D341Med (cell line): ENCODE measurements at regions not wholly inside any gene's neighbourhood (a gene's known extent, or its start where the extent isn't known, plus 50 kb on each side); places are given as distances from the start of the nearest gene placed in this dataset.
"Not testable (repeated sequence)": the region's sequence is repeated elsewhere in the genome, so short reads cannot be mapped to it uniquely, and the experiment has no call there.

Experiments
- DNase-seq: peaks from one replicate; pipeline ENCODE4 v3.0.0; 2012; ENCODE audit warnings: low spot score

DNA sequence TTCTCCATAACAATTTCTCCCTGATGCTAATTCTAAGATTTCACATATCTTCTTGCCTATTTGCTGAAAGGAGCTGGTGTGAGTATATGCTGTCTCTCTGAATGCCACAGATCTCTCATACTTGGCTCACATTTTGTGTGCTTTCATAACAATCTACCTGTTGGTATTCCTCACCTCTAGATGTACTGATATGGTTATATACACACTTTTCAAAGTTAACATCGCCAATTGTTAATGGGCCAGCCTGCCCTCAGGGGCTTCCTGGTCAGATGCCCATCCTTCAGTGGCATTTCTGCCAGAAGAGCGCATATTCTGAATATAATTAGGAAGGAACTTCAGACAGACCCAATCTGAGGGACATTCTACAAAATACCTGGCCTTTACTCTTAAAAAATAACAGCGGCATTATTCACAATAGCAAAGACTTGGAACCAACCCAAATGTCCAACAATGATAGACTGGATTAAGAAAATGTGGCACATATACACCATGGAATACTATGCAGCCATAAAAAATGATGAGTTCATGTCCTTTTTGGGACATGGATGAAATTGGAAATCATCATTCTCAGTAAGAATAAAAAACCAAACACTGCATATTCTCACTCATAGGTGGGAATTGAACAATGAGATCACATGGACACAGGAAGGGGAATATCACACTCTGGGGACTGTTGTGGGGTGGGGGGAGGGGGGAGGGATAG lies 123.9 kb upstream of the FAT1 start:
- not testable (repeated sequence) for DNase-seq

DNA sequence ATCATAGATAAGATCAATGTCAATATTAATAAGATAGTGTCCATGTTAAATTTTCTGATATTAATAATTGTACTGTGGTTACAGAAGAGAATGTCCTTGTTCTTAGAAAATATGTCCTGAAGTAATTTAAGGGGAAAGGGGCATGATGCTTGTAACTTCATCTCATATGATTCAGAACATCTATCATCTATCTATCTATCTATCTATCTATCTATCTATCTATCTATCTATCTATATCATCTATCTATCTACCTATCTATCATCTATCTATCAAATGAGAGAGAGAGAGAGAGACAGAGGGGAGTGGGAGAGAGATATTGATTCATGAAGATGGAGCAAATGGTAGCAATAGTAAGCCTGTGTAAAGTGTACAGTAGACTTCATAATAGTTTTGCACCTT lies 124.8 kb upstream of the FAT1 start:
- no peak for DNase-seq

DNA sequence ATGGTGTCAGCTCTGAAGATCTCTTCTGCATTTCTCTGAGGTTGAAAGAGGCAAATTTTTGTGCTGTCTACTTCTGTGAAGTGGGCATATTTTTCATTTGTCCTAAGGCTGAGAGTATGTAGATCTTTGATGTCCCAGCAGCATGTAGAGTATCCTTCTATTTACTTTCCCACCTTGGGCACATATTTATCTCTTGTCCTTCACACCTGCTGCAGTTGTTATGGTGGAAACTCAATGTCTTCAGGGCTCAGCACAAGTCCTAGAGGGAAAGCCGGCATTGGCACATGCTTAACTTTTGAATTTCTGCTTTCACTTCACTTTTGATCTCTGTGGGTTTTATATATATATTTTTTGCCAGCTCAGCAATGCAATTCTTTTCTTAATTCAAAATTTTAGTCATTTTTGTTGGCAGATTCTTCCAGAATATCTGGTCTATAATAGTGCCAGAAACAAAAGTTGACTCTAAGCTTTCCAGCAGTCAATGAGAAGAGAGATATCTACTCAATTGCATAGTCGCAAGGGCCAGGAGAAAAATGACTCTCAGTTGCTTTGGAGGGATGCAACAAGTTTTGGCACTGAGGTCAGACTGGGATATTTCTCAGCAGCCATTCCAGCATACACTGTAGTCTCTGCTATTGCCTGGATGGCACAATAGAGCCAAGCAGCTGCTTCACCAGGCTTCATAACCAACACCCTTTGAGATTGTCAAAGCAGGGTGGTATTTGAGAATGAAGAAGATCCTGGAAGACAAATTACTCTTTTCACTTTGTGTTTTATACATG lies 127.8 kb upstream of the FAT1 start:
- DNase-seq = no peak

GRCh38 chr4:186852073-186852420 lies 128.4 kb upstream of the FAT1 start:
- no peak for DNase-seq

- no peak for DNase-seq
These were observed 129.3 kb upstream of the FAT1 start for GRCh38 chr4:186852964-186853391.

GRCh38 chr4:186854256-186854655 lies 130.6 kb upstream of the FAT1 start:
- DNase-seq = no peak

DNA sequence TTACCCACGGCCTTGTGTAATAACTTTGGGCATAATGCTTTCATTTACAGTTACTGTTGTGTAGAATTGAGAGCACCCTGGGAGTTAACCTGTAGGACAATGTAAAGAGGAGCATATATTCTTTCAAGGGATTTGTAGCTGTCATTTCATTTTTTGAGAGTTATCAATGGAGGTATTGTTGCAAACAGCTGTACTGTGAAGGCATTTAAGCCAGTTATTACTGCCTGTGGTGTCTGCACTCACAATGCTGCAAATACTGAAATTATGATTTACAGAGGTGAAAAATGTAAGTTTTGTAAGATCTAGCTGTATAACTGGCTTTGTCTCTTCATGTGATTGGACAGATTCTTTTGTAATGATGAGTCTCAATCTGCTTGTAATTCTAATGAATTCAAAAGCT lies 131.5 kb upstream of the FAT1 start:
- DNase-seq = no peak

DNA sequence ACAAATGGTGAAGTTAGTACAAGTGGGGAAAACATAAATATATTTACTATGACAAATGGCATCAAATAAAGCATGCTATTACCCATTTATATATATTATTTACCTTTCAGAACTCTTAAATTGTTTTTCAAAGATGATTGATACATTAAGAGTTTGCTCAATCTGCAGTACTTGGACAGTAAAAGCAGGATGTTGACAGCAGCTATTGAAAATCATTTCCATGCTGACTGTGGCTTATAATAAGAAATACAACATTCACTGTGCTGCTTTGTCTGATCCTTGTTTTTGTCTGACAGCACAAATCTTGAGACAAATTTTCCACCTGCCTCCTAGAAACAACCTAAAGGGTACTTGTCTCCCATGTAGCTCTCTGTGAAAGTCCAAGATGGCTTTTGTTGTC lies 134.1 kb upstream of the FAT1 start:
- no peak for DNase-seq

DNA sequence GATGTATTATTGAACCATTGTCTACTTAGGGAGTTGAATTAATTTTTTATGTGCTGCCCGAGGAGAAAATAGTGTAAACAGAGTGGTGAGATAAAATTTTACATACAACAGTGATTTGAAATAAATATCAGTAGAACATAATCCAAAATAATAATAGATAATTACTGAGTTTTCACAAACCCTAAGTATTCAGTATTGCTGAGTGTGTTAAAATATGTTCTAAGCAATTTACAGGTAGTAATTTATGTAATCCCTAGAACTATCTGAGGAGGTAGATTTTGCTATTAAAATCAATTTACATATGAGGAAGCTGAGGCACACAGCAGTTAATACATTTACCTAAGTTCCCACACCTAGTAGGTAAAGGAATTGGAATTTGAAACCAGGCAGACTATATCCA lies 134.7 kb upstream of the FAT1 start:
- DNase-seq = no peak

- DNase-seq = no peak
These were observed 135.8 kb upstream of the FAT1 start for GRCh38 chr4:186859420-186859819.

DNA sequence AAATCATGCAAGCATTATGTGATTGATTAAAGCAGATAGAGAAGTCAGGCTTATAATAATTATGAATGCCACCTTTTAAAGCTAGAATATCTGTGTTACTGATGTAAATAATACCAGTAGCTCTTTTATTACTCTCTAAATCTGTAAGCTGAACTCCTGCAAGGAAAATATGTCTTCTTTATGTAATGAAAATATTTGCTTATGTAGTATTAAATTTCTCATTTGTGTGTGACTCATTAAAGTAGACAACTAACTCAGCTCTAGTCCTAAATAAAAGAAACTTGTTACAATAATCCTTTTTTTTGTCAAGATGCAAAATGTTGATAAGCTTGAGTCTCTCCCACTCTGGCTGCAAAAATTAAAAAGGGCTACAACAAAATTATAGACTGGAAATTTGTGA lies 137.7 kb upstream of the FAT1 start:
- no peak for DNase-seq

DNA sequence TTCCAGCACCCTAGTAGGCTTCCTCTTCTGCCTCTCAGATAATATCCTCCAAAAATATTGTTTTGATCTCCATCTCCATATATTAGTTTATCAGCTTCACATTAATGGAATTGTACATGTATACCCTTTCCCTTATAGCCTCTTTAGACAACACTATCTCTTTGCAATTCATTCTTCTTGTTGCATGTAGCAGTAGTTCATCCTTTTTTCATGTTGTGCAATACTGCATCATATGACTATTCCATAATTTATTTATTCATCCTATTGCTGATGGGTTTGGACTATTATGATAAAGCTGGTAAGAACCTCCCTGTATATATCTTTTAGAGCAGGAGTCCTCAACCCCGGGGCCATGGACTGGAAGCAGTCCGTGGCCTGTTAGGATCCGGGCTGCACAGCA lies 148.2 kb upstream of the FAT1 start:
- no peak for DNase-seq

DNA sequence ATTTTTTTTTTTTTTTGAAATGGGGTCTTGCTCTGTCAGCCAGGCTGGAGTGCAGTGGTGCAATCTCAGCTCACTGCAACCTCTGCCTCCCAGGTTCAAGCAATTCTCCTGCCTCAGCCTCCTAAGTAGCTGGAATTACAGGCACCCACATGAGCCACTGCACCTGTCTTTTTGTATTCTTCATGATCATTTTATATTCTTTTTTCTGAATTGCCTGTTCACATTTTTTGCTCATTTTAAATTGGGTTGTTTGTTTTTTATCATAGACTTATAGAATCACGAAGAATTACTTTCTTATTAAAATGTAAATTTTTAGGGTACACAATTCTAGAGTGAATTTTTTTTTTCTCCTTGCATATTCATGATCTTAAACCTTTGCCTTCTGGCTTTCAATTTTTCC lies 149.4 kb upstream of the FAT1 start:
- not testable (repeated sequence) for DNase-seq

- DNase-seq = no peak
These were observed 151.8 kb upstream of the FAT1 start for GRCh38 chr4:186875476-186875875.

DNA sequence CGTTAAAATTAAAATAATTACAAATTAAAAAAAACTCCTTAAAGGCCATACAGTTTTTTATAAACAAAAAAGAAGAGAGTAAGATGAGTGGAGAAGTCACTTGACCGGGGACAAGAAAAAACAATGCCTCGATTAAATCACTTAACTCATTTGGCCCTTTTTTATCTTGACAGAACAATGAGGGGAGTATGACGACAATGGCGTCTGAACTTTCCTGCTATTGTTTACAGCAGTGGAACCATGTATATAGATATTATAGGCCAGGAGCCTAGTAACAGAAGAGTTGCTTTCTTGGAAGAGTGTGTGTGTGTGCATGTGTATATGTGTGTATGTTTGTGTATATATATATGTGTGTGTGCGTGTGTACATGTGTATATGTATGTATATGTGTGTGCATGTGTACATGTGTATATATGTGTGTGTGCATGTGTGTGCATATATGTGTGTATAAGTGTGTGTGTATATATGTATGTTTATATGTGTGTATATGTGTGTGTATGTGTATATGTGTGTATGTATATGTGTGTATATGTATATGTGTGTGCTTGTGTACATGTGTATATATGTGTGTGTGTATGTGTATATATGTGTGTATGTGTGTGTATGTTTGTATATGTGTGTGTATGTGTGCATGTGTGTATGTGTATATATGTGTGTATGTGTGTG lies 153.4 kb upstream of the FAT1 start:
- no peak for DNase-seq

DNA sequence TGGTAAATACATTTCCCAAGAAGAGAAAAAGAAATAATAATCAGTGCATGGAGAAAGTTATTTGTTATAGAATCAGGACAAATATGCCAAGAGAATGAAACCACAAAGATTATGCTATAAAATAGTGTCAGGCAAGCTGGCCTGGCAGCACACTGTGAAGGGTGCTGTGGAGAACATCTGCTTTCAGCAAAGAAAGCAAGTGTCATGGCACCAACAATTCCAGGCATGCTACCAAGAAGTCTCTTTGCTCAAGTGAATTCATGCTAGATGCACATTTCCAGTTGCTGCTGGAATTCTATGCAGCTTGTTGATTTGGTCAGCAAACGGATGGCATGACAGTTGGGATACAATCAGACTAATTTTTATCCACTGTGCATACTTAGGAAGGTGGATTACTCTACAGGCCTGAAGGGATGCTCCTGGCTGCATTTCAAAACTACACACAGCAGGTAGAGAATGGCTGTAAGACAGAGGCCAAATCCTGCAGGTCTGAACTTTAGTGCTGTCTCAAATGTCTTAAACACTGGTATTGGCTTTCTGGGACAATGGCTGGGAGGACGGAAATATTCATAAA lies 154.6 kb upstream of the FAT1 start:
- no peak for DNase-seq

- no peak for DNase-seq
These were observed 158.0 kb upstream of the FAT1 start for GRCh38 chr4:186881521-186882220.

DNA sequence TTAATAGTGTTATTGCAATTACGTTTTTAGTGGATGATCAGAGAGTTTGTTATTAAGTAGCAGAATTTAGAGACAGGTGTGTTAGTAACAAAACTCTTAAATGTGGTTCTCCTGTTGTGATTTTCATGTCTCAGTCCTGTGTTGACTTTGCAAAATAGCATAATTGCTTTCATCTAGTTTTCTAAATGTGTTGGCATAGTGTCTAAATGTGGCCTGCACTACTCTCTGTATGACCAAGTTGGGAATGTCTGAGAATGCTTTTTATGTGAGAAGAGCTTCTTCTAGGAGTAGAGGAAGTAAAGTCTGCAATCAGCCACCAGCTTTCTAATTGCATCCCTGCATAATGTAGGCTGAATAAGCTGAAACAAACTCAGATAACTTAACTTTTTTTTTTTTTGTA lies 158.6 kb upstream of the FAT1 start:
- DNase-seq = no peak

GRCh38 chr4:186885289-186885688 lies 161.6 kb upstream of the FAT1 start:
- DNase-seq = no peak

- no peak for DNase-seq
These were observed 163.1 kb upstream of the FAT1 start for GRCh38 chr4:186886759-186887158.

- DNase-seq = no peak
These were observed 163.6 kb upstream of the FAT1 start for GRCh38 chr4:186887291-186887700.

GRCh38 chr4:186887752-186888151 lies 164.1 kb upstream of the FAT1 start:
- DNase-seq = no peak
